ENCODE measurements at regions not wholly inside any gene's neighbourhood (a gene's known extent, or its start where the extent isn't known, plus 50 kb on each side); places are given as distances from the start of the nearest gene placed in this dataset.

DNA sequence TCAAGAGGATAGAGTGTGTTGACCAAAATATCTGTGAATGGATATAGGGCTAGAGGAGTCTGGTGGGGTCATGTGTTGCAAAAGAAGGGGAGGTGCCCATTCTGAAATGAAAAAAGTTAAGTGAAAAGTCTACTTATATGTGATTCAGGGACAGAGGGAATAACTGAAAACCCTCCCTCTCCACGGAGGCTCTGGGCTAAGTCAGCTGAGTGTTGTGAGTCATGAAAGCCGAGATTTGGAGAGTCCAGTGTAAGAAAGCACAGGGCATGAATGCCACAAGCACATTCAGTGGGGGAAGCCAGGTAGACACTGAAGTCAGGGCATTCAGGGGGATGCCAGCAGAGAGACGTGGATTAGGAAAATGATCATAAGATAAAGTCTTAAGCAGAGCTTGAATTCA, 871.9 kb downstream of the TSN start:
- no peak overlapping the region for H3K9ac ChIP-seq (ENCODE audit: insufficient read depth in 1 of 2, low read length in 2 of 2)
- H3K36me3 ChIP-seq (ENCODE audit: control insufficient read depth in 4 of 4, insufficient read depth in 4 of 4, low read length in 4 of 4) = no peaks in the 10 kb centered on the region
- no peak overlapping the region for H3K27ac ChIP-seq (ENCODE audit: low read depth in 1 of 2, low read length in 1 of 2)
- H3K4me1 ChIP-seq (ENCODE audit: control insufficient read depth in 5 of 5, insufficient read depth in 5 of 5, low read length in 5 of 5) = no peaks in the 10 kb centered on the region
- WGBS, 2 donors = 33 to 52% methylated on average over 3 of the region's 3 CpGs
- H3K9me3 ChIP-seq (ENCODE audit: control insufficient read depth in 4 of 4, insufficient read depth in 3 of 4, low read length in 3 of 4) = peaks cover 0 to 2% (median 0%) of the 10 kb centered on the region in 4 donors
- H3K4me3 ChIP-seq = no peak overlapping the region
- H3K27me3 ChIP-seq (ENCODE audit: control insufficient read depth in 3 of 3, insufficient read depth in 3 of 3, low read length in 2 of 3) = no peaks in the 10 kb centered on the region
- DNase-seq (no peak), ATAC-seq (ENCODE audit: insufficient read depth, low FRiP score) (no peak)
- TF ChIP-seq, protein P1, sequence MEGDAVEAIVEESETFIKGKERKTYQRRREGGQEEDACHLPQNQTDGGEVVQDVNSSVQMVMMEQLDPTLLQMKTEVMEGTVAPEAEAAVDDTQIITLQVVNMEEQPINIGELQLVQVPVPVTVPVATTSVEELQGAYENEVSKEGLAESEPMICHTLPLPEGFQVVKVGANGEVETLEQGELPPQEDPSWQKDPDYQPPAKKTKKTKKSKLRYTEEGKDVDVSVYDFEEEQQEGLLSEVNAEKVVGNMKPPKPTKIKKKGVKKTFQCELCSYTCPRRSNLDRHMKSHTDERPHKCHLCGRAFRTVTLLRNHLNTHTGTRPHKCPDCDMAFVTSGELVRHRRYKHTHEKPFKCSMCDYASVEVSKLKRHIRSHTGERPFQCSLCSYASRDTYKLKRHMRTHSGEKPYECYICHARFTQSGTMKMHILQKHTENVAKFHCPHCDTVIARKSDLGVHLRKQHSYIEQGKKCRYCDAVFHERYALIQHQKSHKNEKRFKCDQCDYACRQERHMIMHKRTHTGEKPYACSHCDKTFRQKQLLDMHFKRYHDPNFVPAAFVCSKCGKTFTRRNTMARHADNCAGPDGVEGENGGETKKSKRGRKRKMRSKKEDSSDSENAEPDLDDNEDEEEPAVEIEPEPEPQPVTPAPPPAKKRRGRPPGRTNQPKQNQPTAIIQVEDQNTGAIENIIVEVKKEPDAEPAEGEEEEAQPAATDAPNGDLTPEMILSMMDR (IDR thresholded peaks at IDR 0.05; ENCODE audit: control extremely low read depth, extremely low read depth) = no peak

DNA sequence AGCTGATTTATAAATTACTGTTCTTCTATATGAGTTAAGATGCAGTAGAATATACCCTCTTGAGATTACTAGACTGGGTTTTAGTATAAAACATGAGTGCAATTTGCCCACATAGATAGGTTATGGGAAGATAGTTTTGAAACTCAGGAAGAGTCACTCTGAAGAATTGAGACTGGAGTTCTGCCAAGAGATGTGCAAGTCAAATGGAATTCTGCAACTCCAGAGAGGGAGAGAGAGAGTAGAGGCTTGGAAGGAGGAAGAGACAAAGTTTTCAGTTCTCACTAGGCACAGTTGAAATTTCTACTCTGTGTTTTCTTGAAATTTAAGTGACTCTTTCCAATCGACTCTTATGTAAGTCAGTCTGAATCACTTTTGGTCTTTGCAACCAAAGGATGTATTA, 878.8 kb downstream of the TSN start:
- no peak overlapping the region for H3K9ac ChIP-seq (ENCODE audit: insufficient read depth in 1 of 2, low read length in 2 of 2)
- no peaks in the 10 kb centered on the region for H3K4me1 ChIP-seq (ENCODE audit: control insufficient read depth in 5 of 5, insufficient read depth in 5 of 5, low read length in 5 of 5)
- no peaks in the 10 kb centered on the region for H3K27me3 ChIP-seq (ENCODE audit: control insufficient read depth in 3 of 3, insufficient read depth in 3 of 3, low read length in 2 of 3)
- no peak overlapping the region for H3K4me3 ChIP-seq
- no peaks in the 10 kb centered on the region for H3K36me3 ChIP-seq (ENCODE audit: control insufficient read depth in 4 of 4, insufficient read depth in 4 of 4, low read length in 4 of 4)
- peaks cover 0 to 2% (median 0%) of the 10 kb centered on the region in 4 donors for H3K9me3 ChIP-seq (ENCODE audit: control insufficient read depth in 4 of 4, insufficient read depth in 3 of 4, low read length in 3 of 4)
- no peak for ATAC-seq (ENCODE audit: insufficient read depth, low FRiP score)
- no peak overlapping the region for H3K27ac ChIP-seq (ENCODE audit: low read depth in 1 of 2, low read length in 1 of 2)
- peak in 1 of 3 donors; percentile 22 for DNase-seq
- TF ChIP-seq, protein P1 (IDR thresholded peaks at IDR 0.05; ENCODE audit: control extremely low read depth, extremely low read depth) = no peak
- 69 to 75% methylated on average over 1 of the region's 1 CpG for WGBS, 2 donors

DNA sequence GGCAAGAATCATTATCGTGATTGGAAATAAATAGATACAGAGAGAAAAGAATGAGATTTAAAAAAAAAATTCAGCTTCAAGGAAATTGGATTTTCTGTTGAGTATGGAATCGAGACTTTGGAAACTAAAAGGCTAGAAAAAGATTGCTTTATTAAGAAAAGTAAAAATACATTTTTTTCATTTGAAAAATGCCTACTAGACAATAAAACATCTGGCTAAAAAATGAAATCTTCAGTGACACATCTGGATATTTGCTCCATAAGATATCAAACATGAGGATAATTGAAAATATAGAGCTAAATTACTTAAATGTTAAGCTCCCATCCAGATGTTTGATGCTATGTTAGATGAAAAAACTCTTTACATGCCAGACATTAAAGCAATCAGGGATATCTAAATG, 879.5 kb downstream of the TSN start:
- Histone ChIP-seq H3K9me3 (ENCODE audit: control insufficient read depth in 4 of 4, insufficient read depth in 3 of 4, low read length in 3 of 4) (peaks cover 0 to 2% (median 0%) of the 10 kb centered on the region in 4 donors), H3K36me3 (ENCODE audit: control insufficient read depth in 4 of 4, insufficient read depth in 4 of 4, low read length in 4 of 4) (no peaks in the 10 kb centered on the region), H3K9ac (ENCODE audit: insufficient read depth in 1 of 2, low read length in 2 of 2) (no peak overlapping the region), H3K4me1 (ENCODE audit: control insufficient read depth in 5 of 5, insufficient read depth in 5 of 5, low read length in 5 of 5) (no peaks in the 10 kb centered on the region), H3K27ac (ENCODE audit: low read depth in 1 of 2, low read length in 1 of 2) (no peak overlapping the region), H3K27me3 (ENCODE audit: control insufficient read depth in 3 of 3, insufficient read depth in 3 of 3, low read length in 2 of 3) (no peaks in the 10 kb centered on the region), H3K4me3 (no peak overlapping the region)
- ATAC-seq (ENCODE audit: insufficient read depth, low FRiP score) (no peak), DNase-seq (no peak)
- WGBS, 2 donors = 69 to 83% methylated on average over 2 of the region's 2 CpGs
- TF ChIP-seq, protein P1 (IDR thresholded peaks at IDR 0.05; ENCODE audit: control extremely low read depth, extremely low read depth) = no peak

DNA sequence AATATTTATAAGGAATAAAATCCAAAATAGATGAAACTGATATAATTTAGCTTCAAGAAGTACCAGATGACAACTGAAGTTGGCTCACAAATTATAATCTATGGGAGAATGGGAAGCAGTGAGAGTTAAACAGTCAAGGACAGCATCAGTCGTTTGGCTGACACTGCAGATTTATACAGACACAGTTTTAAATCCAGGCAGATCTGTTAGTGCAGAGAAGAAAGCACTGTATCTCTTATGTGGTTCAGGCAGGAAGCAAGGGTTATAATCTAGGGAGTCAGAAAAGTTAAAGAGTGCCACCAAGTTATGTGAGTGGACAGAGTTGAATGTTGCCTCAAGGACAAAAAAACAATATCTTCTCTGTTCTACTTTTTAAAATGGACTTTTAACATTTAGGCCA, 880.2 kb downstream of the TSN start:
- H3K4me1 ChIP-seq (ENCODE audit: control insufficient read depth in 5 of 5, insufficient read depth in 5 of 5, low read length in 5 of 5) = no peaks in the 10 kb centered on the region
- H3K27ac ChIP-seq (ENCODE audit: low read depth in 1 of 2, low read length in 1 of 2) = no peak overlapping the region
- TF ChIP-seq, protein P1 (IDR thresholded peaks at IDR 0.05; ENCODE audit: control extremely low read depth, extremely low read depth) = no peak
- H3K27me3 ChIP-seq (ENCODE audit: control insufficient read depth in 3 of 3, insufficient read depth in 3 of 3, low read length in 2 of 3) = no peaks in the 10 kb centered on the region
- H3K4me3 ChIP-seq = no peak overlapping the region
- no peaks in the 10 kb centered on the region for H3K36me3 ChIP-seq (ENCODE audit: control insufficient read depth in 4 of 4, insufficient read depth in 4 of 4, low read length in 4 of 4)
- DNase-seq (no peak), ATAC-seq (ENCODE audit: insufficient read depth, low FRiP score) (no peak)
- peaks cover 0 to 2% (median 0%) of the 10 kb centered on the region in 4 donors for H3K9me3 ChIP-seq (ENCODE audit: control insufficient read depth in 4 of 4, insufficient read depth in 3 of 4, low read length in 3 of 4)
- no peak overlapping the region for H3K9ac ChIP-seq (ENCODE audit: insufficient read depth in 1 of 2, low read length in 2 of 2)
- WGBS, 2 donors = 31 to 54% methylated on average over 1 of the region's 1 CpG
